Gastrocnemius medialis (tissue), 4 donors: ENCODE measurements at regions not wholly inside any gene's neighbourhood (a gene's known extent, or its start where the extent isn't known, plus 50 kb on each side); places are given as distances from the start of the nearest gene placed in this dataset.

ENCODE experiments used
- POLR2A ChIP-seq, 2 donors: fragments of 450-650 bp; IDR thresholded peaks; one replicate each; pipeline ENCODE4 v1.6.1; 2017; ENCODE audit warnings: antibody characterized with exemption in 2 of 2, mild to moderate bottlenecking in 2 of 2, moderate library complexity in 2 of 2
- TF ChIP-seq, protein P1 (sequence below), 5 experiments: fragments of 450-650 bp in 3 of 5; fragments of 200-600 bp in 2 of 5; sonication (generic) in 2 of 5; IDR thresholded peaks in 4 of 5; conservative IDR thresholded peaks in 1 of 5; 1 replicate in 4 of 5; 2 replicates in 1 of 5; pipeline ENCODE4 v1.5.1; 2016 to 2019; ENCODE audit warnings: antibody characterized with exemption in 5 of 5, mild to moderate bottlenecking in 3 of 5, moderate library complexity in 3 of 5

DNA sequence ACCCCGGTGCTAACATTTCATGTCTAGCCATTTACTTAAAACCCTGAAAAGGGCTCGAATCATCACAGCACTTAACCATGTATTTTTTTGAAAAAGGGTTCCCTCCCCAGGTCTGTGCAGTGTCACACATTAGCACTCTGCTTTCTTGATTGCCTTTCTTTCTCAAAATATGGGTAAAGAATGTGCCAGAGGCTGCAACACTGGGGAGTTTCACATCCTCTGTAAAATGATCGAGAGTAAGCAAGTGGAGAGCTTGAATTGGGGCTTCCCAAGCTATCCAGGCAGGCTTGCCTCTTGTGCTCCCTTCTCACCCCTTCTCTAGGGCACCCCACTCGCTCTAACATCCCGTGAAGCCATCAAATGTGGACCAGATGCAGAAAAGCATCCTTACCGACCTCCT lies 177.0 kb upstream of the CCDC68 start:
- TF ChIP-seq, protein P1, sequence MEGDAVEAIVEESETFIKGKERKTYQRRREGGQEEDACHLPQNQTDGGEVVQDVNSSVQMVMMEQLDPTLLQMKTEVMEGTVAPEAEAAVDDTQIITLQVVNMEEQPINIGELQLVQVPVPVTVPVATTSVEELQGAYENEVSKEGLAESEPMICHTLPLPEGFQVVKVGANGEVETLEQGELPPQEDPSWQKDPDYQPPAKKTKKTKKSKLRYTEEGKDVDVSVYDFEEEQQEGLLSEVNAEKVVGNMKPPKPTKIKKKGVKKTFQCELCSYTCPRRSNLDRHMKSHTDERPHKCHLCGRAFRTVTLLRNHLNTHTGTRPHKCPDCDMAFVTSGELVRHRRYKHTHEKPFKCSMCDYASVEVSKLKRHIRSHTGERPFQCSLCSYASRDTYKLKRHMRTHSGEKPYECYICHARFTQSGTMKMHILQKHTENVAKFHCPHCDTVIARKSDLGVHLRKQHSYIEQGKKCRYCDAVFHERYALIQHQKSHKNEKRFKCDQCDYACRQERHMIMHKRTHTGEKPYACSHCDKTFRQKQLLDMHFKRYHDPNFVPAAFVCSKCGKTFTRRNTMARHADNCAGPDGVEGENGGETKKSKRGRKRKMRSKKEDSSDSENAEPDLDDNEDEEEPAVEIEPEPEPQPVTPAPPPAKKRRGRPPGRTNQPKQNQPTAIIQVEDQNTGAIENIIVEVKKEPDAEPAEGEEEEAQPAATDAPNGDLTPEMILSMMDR (IDR thresholded peaks at IDR 0.05 in 4 of 5, conservative IDR thresholded peaks at IDR 0.05 in 1 of 5), result no peak
- no peak for TF ChIP-seq POLR2A (IDR thresholded peaks at IDR 0.05)
